Stimulated activated naive CD8-positive, alpha-beta T cell treated with anti-CD3 and anti-CD28 coated beads, Interleukin-15, Interleukin-2, amounts not matched to agents 100 ng/mL and 50 ng/mL, for 24 hours (primary cell): ENCODE measurements at regions not wholly inside any gene's neighbourhood (a gene's known extent, or its start where the extent isn't known, plus 50 kb on each side); places are given as distances from the start of the nearest gene placed in this dataset.
"Not testable (repeated sequence)": the region's sequence is repeated elsewhere in the genome, so short reads cannot be mapped to it uniquely, and the experiment has no call there.

ENCODE experiments used
- H3K27ac Mint-ChIP-seq: one replicate; pipeline ENCODE4 v1.8.0; 2021; ENCODE audit warnings: mild to moderate bottlenecking, mixed read lengths
- H3K27me3 Mint-ChIP-seq: one replicate; pipeline ENCODE4 v1.8.0; 2021; ENCODE audit warnings: mixed read lengths
- H3K36me3 Mint-ChIP-seq: one replicate; pipeline ENCODE4 v1.8.0; 2021; ENCODE audit warnings: low read depth, mixed read lengths
- H3K4me1 Mint-ChIP-seq: one replicate; pipeline ENCODE4 v1.8.0; 2021; ENCODE audit warnings: low read depth, mixed read lengths
- H3K4me3 Mint-ChIP-seq: one replicate; pipeline ENCODE4 v1.8.0; 2021; ENCODE audit warnings: mild to moderate bottlenecking, mixed read lengths
- H3K9me3 Mint-ChIP-seq: one replicate; pipeline ENCODE4 v1.8.0; 2021; ENCODE audit warnings: mixed read lengths

DNA sequence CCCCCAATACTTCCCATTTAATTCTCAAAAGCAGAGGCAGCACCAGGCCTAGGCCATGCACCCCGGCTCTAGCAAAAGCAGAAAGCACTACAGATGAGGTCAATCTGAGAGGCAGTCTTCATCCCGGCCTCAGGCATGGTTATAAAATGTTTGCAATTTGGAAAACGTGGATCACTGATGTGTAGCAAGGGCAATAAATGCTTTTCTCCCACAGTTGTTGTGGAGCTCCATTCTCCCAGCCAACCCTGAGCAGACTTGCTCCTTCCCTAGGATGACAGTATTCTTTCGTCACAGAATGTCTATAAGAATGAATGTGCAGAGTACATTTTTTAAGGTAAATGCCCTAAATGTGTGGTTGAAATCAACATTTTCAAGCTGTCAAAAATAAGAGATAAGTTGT lies 157.3 kb upstream of the DAPK1 start:
- Mint-ChIP-seq H3K27ac (no peak overlapping the region), H3K4me3 (no peak overlapping the region), H3K9me3 (no peaks in the 10 kb centered on the region), H3K27me3 (peaks cover 53% of the 10 kb centered on the region), H3K4me1 (peaks cover 7% of the 10 kb centered on the region), H3K36me3 (no peaks in the 10 kb centered on the region)

DNA sequence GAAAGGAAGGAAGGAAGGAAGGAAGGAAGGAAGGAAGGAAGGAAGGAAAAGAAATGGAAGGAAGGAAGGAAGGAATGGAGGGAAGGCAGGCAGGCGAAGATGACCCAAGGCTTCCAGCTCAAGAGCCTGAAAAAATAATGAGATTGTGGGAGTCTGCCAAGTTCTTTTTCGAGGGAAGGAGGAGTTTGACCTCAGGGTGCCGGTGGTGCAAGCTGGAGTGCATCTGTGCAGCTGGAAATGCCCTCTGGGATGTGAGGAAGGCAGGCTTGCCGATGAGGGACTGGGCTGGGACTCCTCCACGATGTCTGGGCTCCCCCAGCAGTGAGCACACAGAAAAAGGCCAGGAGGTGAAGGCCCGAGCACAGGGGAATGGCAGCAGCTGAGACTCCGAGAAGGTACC lies 154.9 kb upstream of the DAPK1 start:
- H3K9me3 Mint-ChIP-seq: no peaks in the 10 kb centered on the region
- H3K4me3 Mint-ChIP-seq: no peak overlapping the region
- peaks cover 47% of the 10 kb centered on the region for H3K27me3 Mint-ChIP-seq

DNA sequence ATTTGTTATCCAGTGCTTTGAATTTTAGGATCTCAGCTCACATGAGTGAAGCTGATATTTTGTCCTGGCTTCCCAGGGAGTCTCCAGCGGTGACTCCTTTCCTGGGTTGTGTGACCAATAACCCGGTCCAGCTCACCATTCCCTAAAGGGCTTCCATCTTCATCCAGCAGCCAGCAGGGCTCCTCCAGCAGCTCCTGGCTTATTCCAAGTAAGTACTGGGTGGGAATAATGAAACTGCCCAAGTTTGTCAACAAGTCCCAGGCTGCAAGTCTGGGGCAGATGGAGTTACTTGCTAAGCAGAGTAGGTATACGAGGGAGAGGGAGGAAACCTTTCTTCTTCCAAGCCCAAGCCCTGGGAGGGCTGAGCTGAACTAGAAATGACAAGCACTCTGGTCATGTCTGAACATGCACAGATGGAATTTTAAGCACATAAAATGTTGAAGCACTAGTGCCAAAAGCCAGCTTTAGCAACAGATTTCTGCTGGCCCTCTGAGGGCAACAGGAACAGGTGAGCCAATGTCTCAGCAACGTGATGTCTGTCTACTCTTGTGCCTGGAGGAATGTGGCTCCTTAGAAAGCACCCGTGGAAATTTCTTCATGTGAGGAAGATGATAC lies 153.7 kb upstream of the DAPK1 start:
- H3K27ac Mint-ChIP-seq: no peak overlapping the region

More for the DNA sequence above, 154.9 kb upstream of the DAPK1 start:
- no peak overlapping the region for H3K27ac Mint-ChIP-seq
- no peaks in the 10 kb centered on the region for H3K4me1 Mint-ChIP-seq
- H3K36me3 Mint-ChIP-seq: no peaks in the 10 kb centered on the region

DNA sequence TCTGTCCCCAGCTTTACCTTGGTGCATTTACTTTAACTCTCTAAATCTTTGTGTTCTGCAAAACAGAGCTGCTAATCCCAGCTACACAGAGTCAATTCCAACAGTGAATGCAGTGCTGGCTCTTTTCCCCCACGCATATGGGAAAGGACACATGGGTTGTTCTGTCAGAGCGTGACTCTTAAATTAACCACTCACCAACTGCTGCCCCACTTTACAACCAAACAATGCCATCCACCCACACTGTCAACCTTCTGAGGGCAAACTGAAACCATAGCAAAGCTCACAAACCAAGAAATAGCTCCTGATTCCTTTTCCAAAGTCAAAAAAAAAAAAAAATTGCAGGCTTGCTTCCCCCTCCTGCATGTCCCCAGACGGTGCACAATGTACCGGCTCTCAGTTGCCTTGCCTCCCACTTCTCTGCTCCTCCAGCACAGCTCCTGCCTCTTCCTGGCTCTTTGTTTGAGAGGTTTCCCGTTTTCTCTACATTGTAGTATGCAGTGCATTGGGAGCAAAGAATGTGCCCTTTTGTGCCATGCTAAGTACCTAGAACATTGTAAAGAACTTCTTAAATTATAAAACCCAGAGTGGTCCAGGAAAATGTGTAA lies 151.5 kb upstream of the DAPK1 start:
- Mint-ChIP-seq H3K4me1 (no peaks in the 10 kb centered on the region), H3K9me3 (peaks cover 4% of the 10 kb centered on the region), H3K27ac (no peak overlapping the region), H3K4me3 (no peak overlapping the region), H3K36me3 (no peaks in the 10 kb centered on the region), H3K27me3 (peaks cover 30% of the 10 kb centered on the region)

More for the DNA sequence above, 153.7 kb upstream of the DAPK1 start:
- peaks cover 36% of the 10 kb centered on the region for H3K27me3 Mint-ChIP-seq
- peaks cover under 1% of the 10 kb centered on the region for H3K9me3 Mint-ChIP-seq
- H3K4me3 Mint-ChIP-seq: no peak overlapping the region
- no peaks in the 10 kb centered on the region for H3K4me1 Mint-ChIP-seq
- no peaks in the 10 kb centered on the region for H3K36me3 Mint-ChIP-seq

DNA sequence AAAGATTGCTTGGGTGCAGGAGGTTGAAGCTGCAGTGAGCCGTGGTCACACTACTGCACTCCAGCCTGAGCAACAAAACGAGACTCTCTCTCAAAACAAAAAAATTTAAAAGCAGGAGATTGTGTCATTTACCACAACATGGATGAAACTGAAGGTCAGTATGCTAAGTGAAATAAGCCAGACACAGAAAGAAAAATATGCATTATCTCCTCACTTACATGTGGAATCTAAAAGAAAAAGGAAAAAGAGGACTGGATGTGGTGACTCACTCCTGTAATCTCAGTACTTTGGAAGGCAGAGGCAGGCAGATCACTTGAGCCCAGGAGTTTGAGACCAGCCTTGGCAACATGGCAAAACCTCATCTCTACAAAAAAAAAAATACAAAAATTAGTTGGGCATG lies 146.8 kb upstream of the DAPK1 start:
- no peak overlapping the region for H3K4me3 Mint-ChIP-seq
- peaks cover 4% of the 10 kb centered on the region for H3K9me3 Mint-ChIP-seq
- no peaks in the 10 kb centered on the region for H3K36me3 Mint-ChIP-seq
- H3K4me1 Mint-ChIP-seq: no peaks in the 10 kb centered on the region
- H3K27ac Mint-ChIP-seq: no peak overlapping the region
- H3K27me3 Mint-ChIP-seq: peaks cover 23% of the 10 kb centered on the region

DNA sequence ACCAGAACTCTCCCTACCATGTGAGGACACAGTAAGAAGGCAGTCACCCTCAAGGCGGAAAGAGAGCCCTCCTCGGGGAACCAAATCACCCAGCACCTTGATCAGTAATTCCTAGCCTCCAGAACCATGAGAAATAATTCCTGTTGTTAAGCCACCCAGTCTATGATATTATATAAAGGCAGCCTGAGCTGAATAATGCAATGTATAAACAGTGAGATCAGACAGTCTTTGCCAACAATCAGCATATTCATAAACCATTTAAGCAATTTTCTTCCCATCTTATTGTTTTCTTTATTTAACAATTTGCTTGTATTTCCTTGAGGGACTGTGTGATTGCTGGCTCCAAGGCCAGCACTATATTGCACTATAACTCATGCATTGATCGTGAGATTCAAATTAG lies 144.4 kb upstream of the DAPK1 start:
- Mint-ChIP-seq H3K27ac (no peak overlapping the region), H3K4me3 (no peak overlapping the region), H3K9me3 (peaks cover 4% of the 10 kb centered on the region), H3K4me1 (no peaks in the 10 kb centered on the region), H3K36me3 (no peaks in the 10 kb centered on the region), H3K27me3 (peaks cover 14% of the 10 kb centered on the region)

DNA sequence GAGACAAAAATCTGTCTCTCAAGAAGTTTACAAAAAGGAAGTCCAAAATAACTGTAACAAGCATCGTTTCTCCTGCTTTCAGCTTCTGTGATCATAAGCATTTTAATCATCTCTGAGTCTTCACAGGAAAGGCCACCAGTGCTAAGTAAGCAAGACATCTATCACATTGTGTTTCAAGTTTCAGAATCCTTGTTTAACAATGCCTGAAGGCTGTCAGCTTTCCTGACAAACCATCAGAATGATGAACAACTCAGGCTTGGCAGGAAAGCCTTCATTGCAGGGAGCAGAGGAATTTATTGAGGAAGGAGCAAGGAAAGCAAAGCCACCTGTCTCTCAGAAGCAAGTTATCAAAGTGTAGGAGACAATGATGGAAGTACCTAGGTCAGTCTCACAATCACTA lies 143.5 kb upstream of the DAPK1 start:
- Mint-ChIP-seq H3K4me1 (no peaks in the 10 kb centered on the region), H3K27me3 (peaks cover 12% of the 10 kb centered on the region), H3K4me3 (no peak overlapping the region), H3K9me3 (peaks cover 1% of the 10 kb centered on the region), H3K36me3 (no peaks in the 10 kb centered on the region), H3K27ac (no peak overlapping the region)

DNA sequence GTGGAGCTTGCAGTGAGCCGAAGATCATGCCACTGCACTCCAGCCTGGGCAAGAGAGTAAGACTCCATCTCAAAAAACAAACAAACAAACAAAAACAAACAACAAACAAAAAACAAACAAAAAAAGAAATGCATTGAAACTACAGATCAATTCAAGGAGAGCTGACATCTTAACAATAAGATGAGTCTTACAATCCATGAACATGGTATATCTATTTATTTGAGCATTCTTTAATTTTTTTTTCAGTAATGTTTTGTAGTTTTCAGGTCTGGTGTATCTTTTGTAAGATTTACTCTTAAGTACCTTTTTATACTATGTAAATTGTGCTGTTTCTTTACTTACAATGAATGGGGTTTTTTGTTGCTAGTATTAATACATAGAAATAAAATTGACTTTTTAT lies 140.1 kb upstream of the DAPK1 start:
- Mint-ChIP-seq H3K36me3 (no peaks in the 10 kb centered on the region), H3K9me3 (no peaks in the 10 kb centered on the region), H3K4me1 (no peaks in the 10 kb centered on the region), H3K4me3 (no peak overlapping the region), H3K27ac (no peak overlapping the region), H3K27me3 (peaks cover 24% of the 10 kb centered on the region)

DNA sequence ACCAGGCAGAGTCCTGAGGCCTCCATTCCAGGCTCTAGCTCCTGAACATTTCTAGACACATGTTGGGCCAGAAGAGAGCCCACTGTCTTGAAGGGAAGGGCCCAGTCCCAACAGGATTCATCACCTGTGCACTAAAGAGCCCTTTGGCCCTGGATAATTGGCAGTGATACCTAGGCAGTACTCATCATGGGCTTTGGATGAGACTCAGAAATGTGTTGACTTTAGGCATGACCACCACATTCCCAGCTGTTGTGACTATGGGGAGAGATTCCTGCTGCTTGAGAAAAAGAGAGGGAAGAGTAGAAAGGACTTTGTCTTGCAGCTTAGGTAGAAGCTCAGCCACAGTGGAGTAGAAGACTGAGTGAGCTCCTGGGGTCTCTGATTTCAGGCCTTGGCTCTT lies 138.4 kb upstream of the DAPK1 start:
- no peak overlapping the region for H3K4me3 Mint-ChIP-seq
- no peak overlapping the region for H3K27ac Mint-ChIP-seq
- H3K9me3 Mint-ChIP-seq: no peaks in the 10 kb centered on the region
- peaks cover 21% of the 10 kb centered on the region for H3K27me3 Mint-ChIP-seq
- no peaks in the 10 kb centered on the region for H3K4me1 Mint-ChIP-seq
- no peaks in the 10 kb centered on the region for H3K36me3 Mint-ChIP-seq

DNA sequence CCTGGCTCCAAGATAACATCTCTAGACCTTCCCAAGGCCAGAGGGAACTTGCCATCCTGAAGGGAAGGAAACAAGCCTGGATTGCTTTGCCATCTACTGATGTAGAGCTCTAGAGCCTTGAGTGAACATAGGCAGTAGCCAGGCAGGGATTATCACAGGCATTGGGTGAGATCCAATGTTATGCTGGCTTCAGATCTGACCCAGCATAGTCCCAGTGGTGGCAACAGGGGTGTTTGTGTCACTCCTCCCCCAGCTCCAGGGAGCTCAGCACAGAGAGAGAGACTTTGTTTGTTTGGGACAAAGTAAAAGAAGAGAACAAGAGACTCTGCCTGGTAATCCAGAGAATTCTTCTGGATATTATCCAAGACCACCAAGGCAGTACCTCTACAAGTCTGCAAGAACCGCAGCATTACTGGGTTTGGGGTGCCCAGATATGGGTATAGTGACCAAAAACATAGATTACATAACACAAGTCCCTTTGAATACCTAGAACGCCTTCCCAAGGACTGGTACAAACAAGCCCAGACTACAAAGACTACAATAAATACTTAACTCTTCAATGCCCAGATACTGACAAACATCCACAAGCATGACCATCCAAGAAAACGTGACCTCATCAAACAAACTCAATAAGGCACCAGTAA lies 137.6 kb upstream of the DAPK1 start:
- H3K9me3 Mint-ChIP-seq: peaks cover 3% of the 10 kb centered on the region
- H3K4me3 Mint-ChIP-seq: no peak overlapping the region
- H3K4me1 Mint-ChIP-seq: no peaks in the 10 kb centered on the region
- no peak overlapping the region for H3K27ac Mint-ChIP-seq
- H3K27me3 Mint-ChIP-seq: peaks cover 21% of the 10 kb centered on the region
- no peaks in the 10 kb centered on the region for H3K36me3 Mint-ChIP-seq

DNA sequence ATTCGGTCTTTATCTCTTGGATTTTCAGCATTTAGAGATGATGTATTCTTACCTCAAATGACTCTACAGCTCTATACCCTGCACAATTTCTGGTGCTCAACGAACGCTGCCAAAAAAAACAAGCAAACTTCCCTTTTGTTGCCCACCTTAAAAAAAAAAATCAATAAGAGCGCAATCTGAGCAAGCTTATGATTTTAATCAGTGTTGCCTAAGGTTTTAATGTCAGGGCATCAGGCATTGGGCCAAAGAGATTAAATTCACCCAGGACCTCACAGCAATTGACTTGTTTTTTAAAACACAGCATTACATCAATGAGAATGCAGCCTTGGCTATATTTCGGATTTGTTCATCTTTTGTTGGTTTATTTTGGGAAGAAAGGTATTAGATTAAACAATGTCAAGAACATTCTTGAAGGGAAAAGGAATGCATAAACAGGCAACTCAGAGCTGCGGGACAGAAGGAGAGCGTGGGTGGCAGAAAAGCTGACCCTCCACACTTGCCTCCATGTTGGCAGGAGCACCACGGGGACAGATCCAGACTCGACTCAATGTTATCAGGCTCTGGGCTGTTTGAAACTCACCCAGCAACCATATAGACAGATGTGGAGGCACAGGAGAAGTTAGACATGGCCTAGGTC lies 127.5 kb upstream of the DAPK1 start:
- Mint-ChIP-seq H3K36me3 (no peaks in the 10 kb centered on the region), H3K9me3 (no peaks in the 10 kb centered on the region), H3K27me3 (peaks cover 16% of the 10 kb centered on the region), H3K27ac (no peak overlapping the region), H3K4me3 (no peak overlapping the region), H3K4me1 (peaks cover 8% of the 10 kb centered on the region)

DNA sequence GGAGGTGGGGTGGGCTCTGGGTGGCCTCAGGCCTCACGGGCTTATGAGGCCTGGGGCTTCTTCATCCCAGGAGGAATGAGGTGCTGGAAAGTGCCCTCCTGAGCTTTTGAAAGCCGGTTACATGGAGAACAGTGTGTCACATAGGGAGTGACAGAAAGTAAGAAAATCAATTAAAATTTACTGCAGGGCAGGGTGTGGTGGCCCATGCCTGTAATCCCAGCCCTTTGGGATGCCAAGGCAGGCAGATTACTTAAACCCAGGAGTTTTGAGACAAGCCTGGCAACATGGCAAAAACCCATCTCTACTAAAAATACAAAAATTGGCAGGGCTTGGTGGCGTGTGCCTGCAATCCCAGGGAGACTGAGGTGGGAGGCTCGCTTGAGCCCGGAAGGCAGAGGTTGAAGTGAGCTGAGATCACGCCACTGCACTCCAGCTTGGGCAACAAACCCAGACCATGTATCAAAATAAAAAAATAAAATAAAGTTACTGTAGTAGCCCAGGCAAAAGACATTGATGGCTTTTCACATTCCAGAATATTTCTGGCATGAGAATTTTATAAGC lies 125.8 kb upstream of the DAPK1 start:
- Mint-ChIP-seq H3K4me1 (peaks cover 8% of the 10 kb centered on the region), H3K36me3 (no peaks in the 10 kb centered on the region), H3K27me3 (peaks cover 20% of the 10 kb centered on the region), H3K9me3 (no peaks in the 10 kb centered on the region), H3K4me3 (no peak overlapping the region), H3K27ac (no peak overlapping the region)

DNA sequence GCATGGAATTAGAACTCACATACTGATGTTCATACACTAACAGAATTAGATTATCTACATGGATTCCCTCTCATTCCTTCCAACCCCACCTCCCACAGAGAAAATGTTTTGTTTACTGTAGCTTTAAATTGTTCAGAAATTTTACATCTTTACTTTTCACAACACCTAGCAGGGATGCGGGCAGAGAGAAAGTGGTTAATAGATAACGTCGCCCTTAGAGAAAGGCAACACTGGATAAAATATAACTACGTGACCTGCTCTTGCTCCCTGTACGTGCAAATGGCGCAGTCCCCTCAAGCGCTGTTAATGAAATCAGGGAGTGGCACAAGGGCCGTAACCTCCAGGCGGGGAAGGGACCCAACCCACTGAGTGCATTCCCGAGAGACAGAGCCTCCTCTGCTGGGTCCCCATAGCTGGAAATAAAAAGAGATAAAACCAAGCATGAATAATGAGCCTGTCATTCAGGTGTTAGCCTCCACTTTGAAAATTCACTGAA lies 125.3 kb upstream of the DAPK1 start:
- H3K4me3 Mint-ChIP-seq: no peak overlapping the region
- H3K27me3 Mint-ChIP-seq: peaks cover 20% of the 10 kb centered on the region
- H3K9me3 Mint-ChIP-seq: no peaks in the 10 kb centered on the region
- H3K27ac Mint-ChIP-seq: no peak overlapping the region
- H3K4me1 Mint-ChIP-seq: peaks cover 8% of the 10 kb centered on the region
- no peaks in the 10 kb centered on the region for H3K36me3 Mint-ChIP-seq

DNA sequence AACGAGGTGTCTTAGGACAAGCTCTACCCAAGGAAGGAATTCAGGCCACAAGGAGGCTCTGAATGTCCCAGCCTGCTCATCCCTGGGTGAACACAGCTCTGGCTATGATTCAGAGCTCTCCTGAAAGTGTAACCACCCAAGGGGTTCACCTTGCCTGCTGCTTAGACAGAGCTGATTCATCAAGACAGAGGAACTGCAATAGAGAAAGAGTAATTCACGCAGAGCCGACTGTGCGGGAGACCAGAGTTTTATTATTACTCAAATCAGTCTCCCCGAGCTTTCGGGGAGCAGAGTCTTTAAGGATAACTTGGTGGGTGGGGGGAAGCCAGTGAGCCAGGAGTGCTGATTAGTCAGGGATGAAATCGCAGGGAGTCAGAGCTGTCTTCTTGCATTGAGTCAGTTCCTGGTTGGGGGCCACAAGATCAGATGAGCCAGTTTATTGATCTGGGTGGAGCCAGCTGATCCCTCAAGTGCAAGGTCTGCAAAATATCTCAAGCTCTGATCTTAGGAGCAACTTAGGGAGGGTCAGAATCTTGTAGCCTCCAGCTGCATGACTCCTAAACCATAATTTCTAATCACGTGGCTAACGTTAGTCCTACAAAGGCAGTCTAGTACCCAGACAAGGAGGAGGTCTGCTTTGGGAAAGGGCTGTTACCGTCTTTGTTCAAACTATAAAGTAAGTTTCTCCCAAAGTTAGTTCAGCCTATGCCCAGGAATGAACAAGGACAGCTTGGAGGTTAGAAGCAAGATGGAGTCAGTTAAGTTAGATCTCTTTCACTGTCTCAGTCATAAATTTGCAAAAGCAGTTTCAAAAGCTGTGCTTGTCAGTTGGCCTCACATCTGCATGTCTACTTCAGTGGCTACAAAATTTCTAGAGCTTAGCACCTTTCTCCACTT lies 123.4 kb upstream of the DAPK1 start:
- not testable (repeated sequence) for H3K36me3 Mint-ChIP-seq, H3K9me3 Mint-ChIP-seq, H3K4me3 Mint-ChIP-seq, H3K4me1 Mint-ChIP-seq, H3K27ac Mint-ChIP-seq
- peaks cover 20% of the 10 kb centered on the region for H3K27me3 Mint-ChIP-seq
